DMS79 (cell line): ENCODE measurements at regions not wholly inside any gene's neighbourhood (a gene's known extent, or its start where the extent isn't known, plus 50 kb on each side); places are given as distances from the start of the nearest gene placed in this dataset.

ENCODE experiments used
- DNase-seq: peaks from one replicate; lab custom pipeline; 2025; lab: John Stamatoyannopoulos, UW

GRCh38 chr15:95834028-95834804 lies 496.3 kb upstream of the NR2F2 start:
- DNase-seq: no peak

GRCh38 chr15:95836536-95836935 lies 494.0 kb upstream of the NR2F2 start:
- DNase-seq: no peak

GRCh38 chr15:95837341-95838004 lies 493.0 kb upstream of the NR2F2 start:
- no peak for DNase-seq

GRCh38 chr15:95839367-95839782 lies 491.1 kb upstream of the NR2F2 start:
- DNase-seq: no peak

- DNase-seq: no peak
Measured at GRCh38 chr15:95840004-95840403, 490.5 kb upstream of the NR2F2 start.

GRCh38 chr15:95840855-95841254 lies 489.6 kb upstream of the NR2F2 start:
- DNase-seq: no peak

GRCh38 chr15:95842576-95842975 lies 487.9 kb upstream of the NR2F2 start:
- no peak for DNase-seq

GRCh38 chr15:95843241-95843910 lies 487.1 kb upstream of the NR2F2 start:
- no peak for DNase-seq

GRCh38 chr15:95845862-95846515 lies 484.5 kb upstream of the NR2F2 start:
- no peak for DNase-seq

GRCh38 chr15:95848126-95848525 lies 482.4 kb upstream of the NR2F2 start:
- no peak for DNase-seq

- no peak for DNase-seq
Measured at GRCh38 chr15:95850837-95851236, 479.7 kb upstream of the NR2F2 start.

GRCh38 chr15:95853350-95853749 lies 477.1 kb upstream of the NR2F2 start:
- DNase-seq: no peak

GRCh38 chr15:95857124-95857757 lies 473.3 kb upstream of the NR2F2 start:
- no peak for DNase-seq

- DNase-seq: no peak
Measured at GRCh38 chr15:95857758-95858157, 472.7 kb upstream of the NR2F2 start.

GRCh38 chr15:95860406-95860805 lies 470.1 kb upstream of the NR2F2 start:
- DNase-seq: no peak

- no peak for DNase-seq
Measured at GRCh38 chr15:95864467-95864886, 466.0 kb upstream of the NR2F2 start.

- DNase-seq: no peak
Measured at GRCh38 chr15:95865330-95865739, 465.2 kb upstream of the NR2F2 start.

- no peak for DNase-seq
Measured at GRCh38 chr15:95866711-95867440, 463.6 kb upstream of the NR2F2 start.

GRCh38 chr15:95868450-95868849 lies 462.1 kb upstream of the NR2F2 start:
- DNase-seq: no peak

GRCh38 chr15:95868970-95869369 lies 461.5 kb upstream of the NR2F2 start:
- no peak for DNase-seq

GRCh38 chr15:95869920-95870319 lies 460.6 kb upstream of the NR2F2 start:
- no peak for DNase-seq
